Natural killer cell (primary cell): ENCODE measurements at regions not wholly inside any gene's neighbourhood (a gene's known extent, or its start where the extent isn't known, plus 50 kb on each side); places are given as distances from the start of the nearest gene placed in this dataset.

Source experiments
- ATAC-seq, 3 donors: fragments of 150-1000 bp in 2 of 3; fragments of 200-7000 bp in 1 of 3; cut with Tn5 transposase; 1 replicate in 1 of 3; 2 replicates in 2 of 3; pipeline ENCODE4 v1.10.0; 2021; ENCODE audit warnings: mild to moderate bottlenecking in 2 of 3, moderate library complexity in 2 of 3
- DNase-seq, 2 donors: peaks; one replicate each; pipeline versions ENCODE4 v3.0.0 to v3.0.0-alpha.2; 2013 to 2021; ENCODE audit warnings: mixed read lengths in 1 of 2
- H3K27ac ChIP-seq: one replicate; pipeline ENCODE4 v1.5.1; 2013; ENCODE audit warnings: mild to moderate bottlenecking, low read length
- H3K27me3 ChIP-seq: one replicate; pipeline ENCODE4 v1.6.1; 2013; ENCODE audit warnings: low read length; ENCODE audit not compliant: control insufficient read depth, insufficient read depth
- H3K36me3 ChIP-seq: one replicate; pipeline ENCODE4 v1.6.1; 2013; ENCODE audit warnings: low read length; ENCODE audit not compliant: control insufficient read depth, insufficient read depth
- H3K4me1 ChIP-seq: one replicate; pipeline ENCODE4 v1.6.1; 2013; ENCODE audit warnings: low read length; ENCODE audit not compliant: control insufficient read depth, insufficient read depth
- H3K4me3 ChIP-seq: one replicate; pipeline ENCODE4 v1.5.1; 2013; ENCODE audit warnings: low read length
- H3K9me3 ChIP-seq: one replicate; pipeline ENCODE4 v1.6.1; 2013; ENCODE audit warnings: low read length; ENCODE audit not compliant: control insufficient read depth, insufficient read depth
- H3K27ac Mint-ChIP-seq, 2 donors: one replicate each; pipeline ENCODE4 v1.8.0; 2022; ENCODE audit warnings: mild to moderate bottlenecking in 2 of 2, mixed read lengths in 2 of 2, moderate library complexity in 1 of 2
- H3K27me3 Mint-ChIP-seq, 2 donors: one replicate each; pipeline ENCODE4 v1.8.0; 2022; ENCODE audit warnings: low read depth in 2 of 2, mixed read lengths in 2 of 2
- H3K36me3 Mint-ChIP-seq: one replicate; pipeline ENCODE4 v1.8.0; 2022; ENCODE audit warnings: mixed read lengths
- H3K4me1 Mint-ChIP-seq, 2 donors: one replicate each; pipeline ENCODE4 v1.8.0; 2022; ENCODE audit warnings: mixed read lengths in 2 of 2
- H3K4me3 Mint-ChIP-seq: one replicate; pipeline ENCODE4 v1.8.0; 2022; ENCODE audit warnings: mild to moderate bottlenecking, moderate library complexity, mixed read lengths
- H3K9me3 Mint-ChIP-seq, 2 donors: one replicate each; pipeline ENCODE4 v1.8.0; 2022; ENCODE audit warnings: mixed read lengths in 2 of 2
- CTCF ChIP-seq: fragments of 200-600 bp; IDR thresholded peaks from one replicate; pipeline ENCODE4 v1.8.0; 2022; ENCODE audit warnings: antibody characterized with exemption
- WGBS: methylation state at CpG from one replicate; pipeline ENCODE4 v1.1.7; 2013; ENCODE audit warnings: missing lambda C conversion rate; ENCODE audit not compliant: insufficient coverage; 5-methylcytosine and 5-hydroxymethylcytosine counted together
- intact Hi-C: fragments of 100-400 bp; cut with micrococcal nuclease; formaldehyde crosslinking; loops from one replicate; pipeline ENCODE4 v1.14.2; 2022

- Mint-ChIP-seq H3K27me3 (no peaks in the 10 kb centered on the region), H3K36me3 (no peaks in the 10 kb centered on the region), H3K9me3 (peaks cover 8 to 11% of the 10 kb centered on the region in 2 donors), H3K27ac (no peak overlapping the region), H3K4me1 (no peaks in the 10 kb centered on the region), H3K4me3 (no peak overlapping the region)
- ATAC-seq (no peak), DNase-seq (no peak)
- H3K9me3 ChIP-seq = no peaks in the 10 kb centered on the region
- no peak for TF ChIP-seq CTCF
- H3K4me1 ChIP-seq = no peaks in the 10 kb centered on the region
- H3K27ac ChIP-seq = no peak overlapping the region
- H3K4me3 ChIP-seq = no peak overlapping the region
- no peaks in the 10 kb centered on the region for H3K27me3 ChIP-seq
- no peaks in the 10 kb centered on the region for H3K36me3 ChIP-seq
- intact Hi-C loops = no loop called here
- 86% methylated on average over 1 of the region's 1 CpG for WGBS
Observed at GRCh38 chr14:53692885-53693284, 263.7 kb downstream of the BMP4 start.

GRCh38 chr14:53692451-53692850 lies 264.2 kb downstream of the BMP4 start:
- WGBS = 89% methylated on average over 4 of the region's 5 CpGs
- no peak for TF ChIP-seq CTCF
- ATAC-seq = no peak

GRCh38 chr14:53683229-53683628 lies 273.4 kb downstream of the BMP4 start:
- Histone ChIP-seq H3K4me1 (no peaks in the 10 kb centered on the region), H3K9me3 (peaks cover 3% of the 10 kb centered on the region), H3K27ac (no peak overlapping the region), H3K36me3 (no peaks in the 10 kb centered on the region), H3K27me3 (no peaks in the 10 kb centered on the region), H3K4me3 (no peak overlapping the region)
- Mint-ChIP-seq H3K36me3 (no peaks in the 10 kb centered on the region), H3K27ac (no peak overlapping the region), H3K27me3 (no peaks in the 10 kb centered on the region), H3K9me3 (peaks cover 0 to 3% of the 10 kb centered on the region in 2 donors), H3K4me3 (no peak overlapping the region), H3K4me1 (no peaks in the 10 kb centered on the region)
- DNase-seq (no peak), ATAC-seq (no peak)
- 79% methylated on average over 4 of the region's 5 CpGs for WGBS
- TF ChIP-seq CTCF = no peak
- intact Hi-C loops = no loop called here

More at GRCh38 chr14:53692451-53692850, 264.2 kb downstream of the BMP4 start:
- H3K27ac ChIP-seq = no peak overlapping the region
- no peaks in the 10 kb centered on the region for H3K4me1 ChIP-seq
- H3K4me3 ChIP-seq = no peak overlapping the region
- H3K4me1 Mint-ChIP-seq = no peaks in the 10 kb centered on the region
- peaks cover 8 to 11% of the 10 kb centered on the region in 2 donors for H3K9me3 Mint-ChIP-seq
- DNase-seq = no peak
- no peak overlapping the region for H3K27ac Mint-ChIP-seq
- no peaks in the 10 kb centered on the region for H3K27me3 ChIP-seq
- H3K36me3 Mint-ChIP-seq = no peaks in the 10 kb centered on the region
- H3K36me3 ChIP-seq = no peaks in the 10 kb centered on the region
- H3K27me3 Mint-ChIP-seq = no peaks in the 10 kb centered on the region
- H3K9me3 ChIP-seq = no peaks in the 10 kb centered on the region
- intact Hi-C loops = no loop called here
- no peak overlapping the region for H3K4me3 Mint-ChIP-seq

- Mint-ChIP-seq H3K9me3 (peaks cover 6 to 9% of the 10 kb centered on the region in 2 donors), H3K36me3 (peaks cover 9% of the 10 kb centered on the region), H3K4me3 (no peak overlapping the region), H3K4me1 (no peaks in the 10 kb centered on the region), H3K27me3 (no peaks in the 10 kb centered on the region), H3K27ac (no peak overlapping the region)
- no CpG with 5 or more reads among the region's 2 CpGs for WGBS
- no peaks in the 10 kb centered on the region for H3K27me3 ChIP-seq
- no peaks in the 10 kb centered on the region for H3K36me3 ChIP-seq
- intact Hi-C loops = no loop called here
- TF ChIP-seq CTCF = no peak
- no peak overlapping the region for H3K4me3 ChIP-seq
- ATAC-seq (no peak), DNase-seq (no peak)
- no peak overlapping the region for H3K27ac ChIP-seq
- no peaks in the 10 kb centered on the region for H3K9me3 ChIP-seq
- no peaks in the 10 kb centered on the region for H3K4me1 ChIP-seq
Observed at GRCh38 chr14:53672526-53672925, 284.1 kb downstream of the BMP4 start.
